ENCODE measurements at regions not wholly inside any gene's neighbourhood (a gene's known extent, or its start where the extent isn't known, plus 50 kb on each side); places are given as distances from the start of the nearest gene placed in this dataset.

DNA sequence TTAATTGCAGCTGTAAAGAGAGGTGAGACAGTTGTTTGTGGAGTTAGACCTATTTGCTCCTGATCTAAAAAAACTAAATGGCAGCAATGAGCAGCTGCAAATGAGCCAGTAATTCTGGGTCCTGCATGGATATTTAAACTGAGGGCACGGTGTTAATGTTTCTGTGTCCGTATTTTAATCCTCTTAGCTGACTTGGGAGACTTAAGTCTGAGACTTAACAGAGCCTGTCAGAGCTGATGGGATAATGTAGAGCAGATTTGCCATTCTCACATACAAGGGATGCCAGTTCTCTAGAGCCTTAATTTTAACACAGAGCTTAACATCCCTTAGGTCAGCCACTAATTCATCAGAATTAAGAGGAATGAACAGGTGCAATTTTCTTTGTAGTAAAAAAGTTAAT, 178.6 kb upstream of the PDE3A start:
- Histone ChIP-seq H3K9me3 (ENCODE audit: control insufficient read depth in 1 of 2, insufficient read depth in 1 of 2, low read length in 2 of 2) (peaks cover 0 to 4% of the 10 kb centered on the region in 2 experiments), H3K27me3 (ENCODE audit: control insufficient read depth in 1 of 2, insufficient read depth in 2 of 2, low read length in 2 of 2) (no peaks in the 10 kb centered on the region), H3K27ac (ENCODE audit: low read depth in 1 of 2, low read length in 2 of 2) (no peak overlapping the region), H3K36me3 (ENCODE audit: insufficient read depth, low read length) (no peaks in the 10 kb centered on the region), H3K4me3 (ENCODE audit: low read length) (no peak overlapping the region), H3K4me1 (ENCODE audit: insufficient read depth, low read length) (no peaks in the 10 kb centered on the region)
- ATAC-seq (ENCODE audit: poor library complexity), result no peak
- Mint-ChIP-seq H3K4me1 (ENCODE audit: low read depth) (no peaks in the 10 kb centered on the region), H3K9me3 (peaks cover 4% of the 10 kb centered on the region), H3K4me3 (no peak overlapping the region), H3K27me3 (no peaks in the 10 kb centered on the region), H3K36me3 (ENCODE audit: low read depth) (no peaks in the 10 kb centered on the region), H3K27ac (no peak overlapping the region)
- intact Hi-C loops (cut with DNase I, micrococcal nuclease), result no loop called here
- no peak for TF ChIP-seq CTCF (IDR thresholded peaks at IDR 0.05)
- CTCF ChIA-PET, result no interaction called here
- POLR2A ChIA-PET, result no interaction called here
- DNase-seq, result no peak

DNA sequence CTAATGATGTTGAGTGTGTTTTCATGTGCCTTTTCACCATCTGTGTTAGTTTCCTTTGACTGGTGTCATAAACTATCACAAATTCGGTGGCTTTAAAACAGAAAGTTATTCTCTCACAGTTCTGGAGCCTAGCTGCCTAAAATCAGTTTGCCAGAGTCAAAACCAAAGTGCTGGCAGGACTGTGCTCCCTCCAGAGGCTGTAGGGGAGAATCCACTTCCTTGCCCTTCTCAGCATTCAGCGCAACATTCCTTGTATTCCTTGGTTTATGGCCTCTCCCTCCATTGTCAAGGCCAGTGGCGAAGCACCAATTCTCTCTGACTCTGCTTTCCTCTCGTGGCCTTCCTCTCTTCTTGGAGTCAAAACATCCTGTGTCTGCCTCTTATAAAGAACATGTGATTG, 174.2 kb upstream of the PDE3A start:
- DNase-seq (no peak), ATAC-seq (ENCODE audit: poor library complexity) (no peak)
- Mint-ChIP-seq H3K4me3 (no peak overlapping the region), H3K4me1 (ENCODE audit: low read depth) (no peaks in the 10 kb centered on the region), H3K36me3 (ENCODE audit: low read depth) (no peaks in the 10 kb centered on the region), H3K27ac (no peak overlapping the region), H3K9me3 (no peaks in the 10 kb centered on the region), H3K27me3 (no peaks in the 10 kb centered on the region)
- H3K4me1 ChIP-seq (ENCODE audit: insufficient read depth, low read length), result no peaks in the 10 kb centered on the region
- H3K4me3 ChIP-seq (ENCODE audit: low read length), result no peak overlapping the region
- TF ChIP-seq CTCF (IDR thresholded peaks at IDR 0.05), result no peak
- H3K9me3 ChIP-seq (ENCODE audit: control insufficient read depth in 1 of 2, insufficient read depth in 1 of 2, low read length in 2 of 2), result peaks cover 0 to 3% of the 10 kb centered on the region in 2 experiments
- ChIA-PET CTCF (no interaction called here), POLR2A (no interaction called here)
- H3K36me3 ChIP-seq (ENCODE audit: insufficient read depth, low read length), result no peaks in the 10 kb centered on the region
- no peaks in the 10 kb centered on the region for H3K27me3 ChIP-seq (ENCODE audit: control insufficient read depth in 1 of 2, insufficient read depth in 2 of 2, low read length in 2 of 2)
- intact Hi-C loops (cut with DNase I, micrococcal nuclease), result no loop called here
- no peak overlapping the region for H3K27ac ChIP-seq (ENCODE audit: low read depth in 1 of 2, low read length in 2 of 2)

- DNase-seq, result no peak
- no peaks in the 10 kb centered on the region for H3K4me1 Mint-ChIP-seq (ENCODE audit: low read depth)
Observed at GRCh38 chr12:20196767-20197166, 171.6 kb upstream of the PDE3A start.

More at GRCh38 chr12:20196767-20197166, 171.6 kb upstream of the PDE3A start:
- no peak overlapping the region for H3K27ac Mint-ChIP-seq
- no peaks in the 10 kb centered on the region for H3K9me3 Mint-ChIP-seq
- intact Hi-C loops (cut with DNase I, micrococcal nuclease), result no loop called here
- no peaks in the 10 kb centered on the region for H3K36me3 Mint-ChIP-seq (ENCODE audit: low read depth)
- no peak overlapping the region for H3K4me3 ChIP-seq (ENCODE audit: low read length)
- CTCF ChIA-PET, result no interaction called here
- POLR2A ChIA-PET, result no interaction called here
- no peaks in the 10 kb centered on the region for H3K4me1 ChIP-seq (ENCODE audit: insufficient read depth, low read length)
- ATAC-seq (ENCODE audit: poor library complexity), result no peak
- TF ChIP-seq CTCF (IDR thresholded peaks at IDR 0.05), result no peak
- H3K4me3 Mint-ChIP-seq, result no peak overlapping the region
- peaks cover 0 to 5% of the 10 kb centered on the region in 2 experiments for H3K9me3 ChIP-seq (ENCODE audit: control insufficient read depth in 1 of 2, insufficient read depth in 1 of 2, low read length in 2 of 2)
- H3K27ac ChIP-seq (ENCODE audit: low read depth in 1 of 2, low read length in 2 of 2), result no peak overlapping the region
- H3K27me3 ChIP-seq (ENCODE audit: control insufficient read depth in 1 of 2, insufficient read depth in 2 of 2, low read length in 2 of 2), result no peaks in the 10 kb centered on the region
- H3K36me3 ChIP-seq (ENCODE audit: insufficient read depth, low read length), result no peaks in the 10 kb centered on the region
- no peaks in the 10 kb centered on the region for H3K27me3 Mint-ChIP-seq

Measured in CD4-positive, alpha-beta T cell (primary cell).